KBM-7 (cell line): ENCODE measurements at regions not wholly inside any gene's neighbourhood (a gene's known extent, or its start where the extent isn't known, plus 50 kb on each side); places are given as distances from the start of the nearest gene placed in this dataset.
"Not testable (repeated sequence)": the region's sequence is repeated elsewhere in the genome, so short reads cannot be mapped to it uniquely, and the experiment has no call there.

Experiments used
- DNase-seq: peaks from one replicate; pipeline ENCODE4 v3.0.0-alpha.2; 2015
- in situ Hi-C: fragments of 300-500 bp; cut with MboI; formaldehyde crosslinking; loops from 2 replicates; pipeline ENCODE4 v1.14.3; 2020; ENCODE audit warnings: low sequenced_read_pairs, low pct_unique_long_range_greater_than_20kb, mixed read lengths

- DNase-seq = no peak
- in situ Hi-C loops = no loop called here
Observed at GRCh38 chr11:93902921-93903320, 52.5 kb upstream of the VSTM5 start.

- no peak for DNase-seq
- in situ Hi-C loops = no loop called here
Observed at GRCh38 chr11:93903989-93904388, 53.6 kb upstream of the VSTM5 start.

- in situ Hi-C loops = no loop called here
- no peak for DNase-seq
Observed at GRCh38 chr11:93904716-93905115, 54.3 kb upstream of the VSTM5 start.

GRCh38 chr11:93905384-93905783 is 55.0 kb upstream of the VSTM5 start:
- in situ Hi-C loops = no loop called here
- DNase-seq = no peak

- DNase-seq = no peak
- in situ Hi-C loops = no loop called here
Observed at GRCh38 chr11:93906486-93906885, 56.1 kb upstream of the VSTM5 start.

GRCh38 chr11:93907901-93908300 is 57.5 kb upstream of the VSTM5 start:
- no peak for DNase-seq
- in situ Hi-C loops = no loop called here

- DNase-seq = no peak
- in situ Hi-C loops = no loop called here
Observed at GRCh38 chr11:93908689-93909088, 58.3 kb upstream of the VSTM5 start.

GRCh38 chr11:93917673-93918072 is 67.3 kb upstream of the VSTM5 start:
- no peak for DNase-seq
- in situ Hi-C loops = no loop called here

GRCh38 chr11:93921695-93922468 is 71.5 kb upstream of the VSTM5 start:
- in situ Hi-C loops = no loop called here
- peak; percentile 62 for DNase-seq

- no peak for DNase-seq
- in situ Hi-C loops = no loop called here
Observed at GRCh38 chr11:93922830-93923229, 72.4 kb upstream of the VSTM5 start.

- in situ Hi-C loops, DNase-seq: not testable (repeated sequence)
Observed at GRCh38 chr11:93926099-93926498, 75.7 kb upstream of the VSTM5 start.

GRCh38 chr11:93929407-93929806 is 79.0 kb upstream of the VSTM5 start:
- in situ Hi-C loops = no loop called here
- DNase-seq = no peak

- in situ Hi-C loops = no loop called here
- DNase-seq = no peak
Observed at GRCh38 chr11:93933230-93933629, 82.8 kb upstream of the VSTM5 start.

GRCh38 chr11:93935826-93936225 is 85.3 kb upstream of the HEPHL1 start:
- in situ Hi-C loops = no loop called here
- no peak for DNase-seq

- DNase-seq = no peak
- in situ Hi-C loops = no loop called here
Observed at GRCh38 chr11:93936460-93936859, 84.7 kb upstream of the HEPHL1 start.

- DNase-seq = peak; percentile 0
- in situ Hi-C loops = no loop called here
Observed at GRCh38 chr11:93939084-93939760, 81.9 kb upstream of the HEPHL1 start.

GRCh38 chr11:93940395-93940794 is 80.8 kb upstream of the HEPHL1 start:
- DNase-seq = no peak
- in situ Hi-C loops = no loop called here

GRCh38 chr11:93942176-93942575 is 79.0 kb upstream of the HEPHL1 start:
- DNase-seq = no peak
- in situ Hi-C loops = no loop called here

- no peak for DNase-seq
- in situ Hi-C loops = no loop called here
Observed at GRCh38 chr11:93945596-93945995, 75.6 kb upstream of the HEPHL1 start.

GRCh38 chr11:93952082-93952780 is 68.9 kb upstream of the HEPHL1 start:
- no peak for DNase-seq

More at GRCh38 chr11:93952082-93952780, 68.9 kb upstream of the HEPHL1 start:
- in situ Hi-C loops = no loop called here
